ENCODE measurements at regions not wholly inside any gene's neighbourhood (a gene's known extent, or its start where the extent isn't known, plus 50 kb on each side); places are given as distances from the start of the nearest gene placed in this dataset.
A peak's percentile ranks its signal among the peaks of the same experiment; 100 is the strongest.

- no peak for DNase-seq (ENCODE audit: low spot score in 2 of 2)
- H3K9me3 Mint-ChIP-seq, result no peaks in the 10 kb centered on the region
- no peaks in the 10 kb centered on the region for H3K4me1 Mint-ChIP-seq
- H3K27ac Mint-ChIP-seq, result no peak overlapping the region
- H3K36me3 Mint-ChIP-seq, result no peaks in the 10 kb centered on the region
- no peak for ATAC-seq
- H3K4me3 Mint-ChIP-seq, result no peak overlapping the region
Observed at GRCh38 chr6:6881438-6882225, 226.1 kb upstream of the RREB1 start.

GRCh38 chr6:6882592-6882991, 225.2 kb upstream of the RREB1 start:
- ATAC-seq, result no peak
- Mint-ChIP-seq H3K36me3 (no peaks in the 10 kb centered on the region), H3K27ac (no peak overlapping the region), H3K9me3 (no peaks in the 10 kb centered on the region), H3K4me3 (no peak overlapping the region), H3K4me1 (no peaks in the 10 kb centered on the region)
- no peak for DNase-seq (ENCODE audit: low spot score in 2 of 2)

GRCh38 chr6:6883011-6883410, 224.8 kb upstream of the RREB1 start:
- Mint-ChIP-seq H3K27ac (no peak overlapping the region), H3K36me3 (no peaks in the 10 kb centered on the region), H3K4me3 (no peak overlapping the region), H3K9me3 (no peaks in the 10 kb centered on the region), H3K4me1 (no peaks in the 10 kb centered on the region)
- ATAC-seq (no peak), DNase-seq (ENCODE audit: low spot score in 2 of 2) (no peak)

GRCh38 chr6:6884193-6884627, 223.6 kb upstream of the RREB1 start:
- no peak overlapping the region for H3K27ac Mint-ChIP-seq
- H3K9me3 Mint-ChIP-seq, result no peaks in the 10 kb centered on the region
- no peak for ATAC-seq
- DNase-seq (ENCODE audit: low spot score in 2 of 2), result no peak
- H3K36me3 Mint-ChIP-seq, result no peaks in the 10 kb centered on the region
- H3K4me1 Mint-ChIP-seq, result no peaks in the 10 kb centered on the region
- H3K4me3 Mint-ChIP-seq, result no peak overlapping the region

GRCh38 chr6:6884916-6885315, 222.8 kb upstream of the RREB1 start:
- no peaks in the 10 kb centered on the region for H3K4me1 Mint-ChIP-seq
- ATAC-seq, result no peak
- DNase-seq (ENCODE audit: low spot score in 2 of 2), result no peak
- H3K27ac Mint-ChIP-seq, result no peak overlapping the region
- H3K4me3 Mint-ChIP-seq, result no peak overlapping the region
- H3K36me3 Mint-ChIP-seq, result no peaks in the 10 kb centered on the region
- no peaks in the 10 kb centered on the region for H3K9me3 Mint-ChIP-seq

GRCh38 chr6:6885521-6886170, 222.1 kb upstream of the RREB1 start:
- ATAC-seq (peak; percentile 17), DNase-seq (ENCODE audit: low spot score in 2 of 2) (no peak)
- Mint-ChIP-seq H3K27ac (no peak overlapping the region), H3K36me3 (no peaks in the 10 kb centered on the region), H3K4me1 (no peaks in the 10 kb centered on the region), H3K4me3 (no peak overlapping the region), H3K9me3 (no peaks in the 10 kb centered on the region)

GRCh38 chr6:6886171-6886885, 221.4 kb upstream of the RREB1 start:
- Mint-ChIP-seq H3K27ac (no peak overlapping the region), H3K4me1 (no peaks in the 10 kb centered on the region), H3K9me3 (no peaks in the 10 kb centered on the region), H3K36me3 (no peaks in the 10 kb centered on the region), H3K4me3 (no peak overlapping the region)
- ATAC-seq (peak; percentile 17), DNase-seq (ENCODE audit: low spot score in 2 of 2) (no peak)

GRCh38 chr6:6886886-6887285, 220.9 kb upstream of the RREB1 start:
- Mint-ChIP-seq H3K9me3 (no peaks in the 10 kb centered on the region), H3K4me3 (no peak overlapping the region), H3K27ac (no peak overlapping the region), H3K4me1 (no peaks in the 10 kb centered on the region), H3K36me3 (no peaks in the 10 kb centered on the region)
- ATAC-seq (no peak), DNase-seq (ENCODE audit: low spot score in 2 of 2) (no peak)

- no peak overlapping the region for H3K27ac Mint-ChIP-seq
- ATAC-seq (no peak), DNase-seq (ENCODE audit: low spot score in 2 of 2) (no peak)
- no peaks in the 10 kb centered on the region for H3K9me3 Mint-ChIP-seq
- H3K4me1 Mint-ChIP-seq, result no peaks in the 10 kb centered on the region
- H3K4me3 Mint-ChIP-seq, result no peak overlapping the region
- no peaks in the 10 kb centered on the region for H3K36me3 Mint-ChIP-seq
Observed at GRCh38 chr6:6889601-6890000, 218.2 kb upstream of the RREB1 start.

- Mint-ChIP-seq H3K36me3 (no peaks in the 10 kb centered on the region), H3K4me3 (no peak overlapping the region), H3K27ac (no peak overlapping the region), H3K9me3 (no peaks in the 10 kb centered on the region), H3K4me1 (no peaks in the 10 kb centered on the region)
- DNase-seq (ENCODE audit: low spot score in 2 of 2), result no peak
- ATAC-seq, result no peak
Observed at GRCh38 chr6:6890400-6890858, 217.3 kb upstream of the RREB1 start.

GRCh38 chr6:6891125-6891721, 216.5 kb upstream of the RREB1 start:
- ATAC-seq (no peak), DNase-seq (ENCODE audit: low spot score in 2 of 2) (no peak)
- peak overlapping the region; percentile 42 for H3K27ac Mint-ChIP-seq
- no peaks in the 10 kb centered on the region for H3K9me3 Mint-ChIP-seq
- H3K36me3 Mint-ChIP-seq, result no peaks in the 10 kb centered on the region
- H3K4me1 Mint-ChIP-seq, result no peaks in the 10 kb centered on the region
- H3K4me3 Mint-ChIP-seq, result no peak overlapping the region

GRCh38 chr6:6891949-6892461, 215.8 kb upstream of the RREB1 start:
- peak overlapping the region; percentile 42 for H3K27ac Mint-ChIP-seq
- H3K4me3 Mint-ChIP-seq, result no peak overlapping the region
- no peaks in the 10 kb centered on the region for H3K9me3 Mint-ChIP-seq
- no peaks in the 10 kb centered on the region for H3K4me1 Mint-ChIP-seq
- ATAC-seq (no peak), DNase-seq (ENCODE audit: low spot score in 2 of 2) (no peak)
- H3K36me3 Mint-ChIP-seq, result no peaks in the 10 kb centered on the region

- no peak for DNase-seq (ENCODE audit: low spot score in 2 of 2)
- Mint-ChIP-seq H3K27ac (no peak overlapping the region), H3K4me3 (no peak overlapping the region), H3K36me3 (no peaks in the 10 kb centered on the region), H3K9me3 (no peaks in the 10 kb centered on the region), H3K4me1 (no peaks in the 10 kb centered on the region)
- peak; percentile 29 for ATAC-seq
Observed at GRCh38 chr6:6892744-6893583, 214.8 kb upstream of the RREB1 start.

- Mint-ChIP-seq H3K27ac (no peak overlapping the region), H3K36me3 (no peaks in the 10 kb centered on the region), H3K4me3 (no peak overlapping the region), H3K4me1 (no peaks in the 10 kb centered on the region), H3K9me3 (no peaks in the 10 kb centered on the region)
- ATAC-seq, result no peak
- DNase-seq (ENCODE audit: low spot score in 2 of 2), result no peak
Observed at GRCh38 chr6:6893701-6894100, 214.1 kb upstream of the RREB1 start.

Data from stimulated activated effector memory CD8-positive, alpha-beta T cell treated with anti-CD3 and anti-CD28 coated beads, Interleukin-12 subunit alpha, Interleukin-12 subunit beta, amount 100 ng/mL, for 72 hours (primary cell).